C4-2B (cell line): ENCODE measurements at regions not wholly inside any gene's neighbourhood (a gene's known extent, or its start where the extent isn't known, plus 50 kb on each side); places are given as distances from the start of the nearest gene placed in this dataset.

Experiments used
- CTCF ChIP-seq: fragments of 450-650 bp; conservative IDR thresholded peaks from 2 replicates; pipeline ENCODE4 v1.5.1; 2017; ENCODE audit warnings: mild to moderate bottlenecking
- ZFX ChIP-seq: fragments of 450-650 bp; IDR thresholded peaks from 2 replicates; pipeline ENCODE4 v1.6.1; 2017

GRCh38 chrX:73337366-73337765 lies 109.5 kb upstream of the CDX4 start:
- TF ChIP-seq CTCF (no peak), ZFX (no peak)
